GM12875 (cell line): ENCODE measurements at regions not wholly inside any gene's neighbourhood (a gene's known extent, or its start where the extent isn't known, plus 50 kb on each side); places are given as distances from the start of the nearest gene placed in this dataset.

Experiments used
- H3K4me3 ChIP-seq: one replicate; pipeline ENCODE4 v1.5.1; 2011; ENCODE audit warnings: low read depth, low read length, control low read depth
- CTCF ChIP-seq: IDR thresholded peaks from 2 replicates; pipeline ENCODE4 v1.5.1; 2011; ENCODE audit warnings: low read depth, mild to moderate bottlenecking, control low read depth, inconsistent platforms, low read length, moderate library complexity, borderline replicate concordance; ENCODE audit not compliant: insufficient read depth

- TF ChIP-seq CTCF = no peak
- H3K4me3 ChIP-seq = no peak overlapping the region
Observed at GRCh38 chr16:86090461-86091170, 191.7 kb downstream of the IRF8 start.

- H3K4me3 ChIP-seq = no peak overlapping the region
- no peak for TF ChIP-seq CTCF
Observed at GRCh38 chr16:86091976-86092375, 193.0 kb downstream of the IRF8 start.

- H3K4me3 ChIP-seq = no peak overlapping the region
- TF ChIP-seq CTCF = no peak
Observed at GRCh38 chr16:86092586-86093480, 193.9 kb downstream of the IRF8 start.

GRCh38 chr16:86093801-86094750 is 195.1 kb downstream of the IRF8 start:
- H3K4me3 ChIP-seq = no peak overlapping the region
- TF ChIP-seq CTCF = 0 out of 2 replicates have a peak, but pooled peaks have one; percentile 14

GRCh38 chr16:86095131-86095752 is 196.3 kb downstream of the IRF8 start:
- no peak overlapping the region for H3K4me3 ChIP-seq
- TF ChIP-seq CTCF = no peak

GRCh38 chr16:86095906-86096485 is 197.0 kb downstream of the IRF8 start:
- no peak for TF ChIP-seq CTCF
- H3K4me3 ChIP-seq = no peak overlapping the region
